ENCODE measurements at regions not wholly inside any gene's neighbourhood (a gene's known extent, or its start where the extent isn't known, plus 50 kb on each side); places are given as distances from the start of the nearest gene placed in this dataset.

DNA sequence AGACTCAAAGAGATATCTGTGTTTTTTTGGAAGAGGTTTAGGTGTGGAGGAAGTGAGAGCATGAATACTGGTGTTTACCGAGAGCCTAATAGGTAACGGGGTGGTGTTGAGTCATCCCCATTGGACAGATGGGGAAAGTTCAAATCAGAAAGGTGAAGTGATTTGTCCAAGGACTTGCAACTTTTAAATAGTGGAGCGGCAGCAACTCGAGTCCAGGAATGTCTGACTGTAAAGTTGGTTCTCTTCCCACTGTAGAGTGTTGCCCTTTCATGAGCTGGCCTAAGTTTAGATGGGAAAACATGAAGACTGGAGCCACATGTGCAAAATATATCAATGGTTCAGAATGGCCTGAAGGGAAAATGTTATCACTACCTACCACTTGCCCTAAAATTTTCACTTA is 125.7 kb downstream of the LYPLAL1 start:
- Histone ChIP-seq H3K36me3 (peaks cover 0 to 14% of the 10 kb centered on the region in 2 donors), H3K4me3 (no peak overlapping the region), H3K27ac (no peak overlapping the region), H3K9me3 (no peaks in the 10 kb centered on the region), H3K27me3 (no peaks in the 10 kb centered on the region), H3K4me1 (peaks cover 4 to 5% of the 10 kb centered on the region in 2 donors)
- DNase-seq (no peak), ATAC-seq (no peak)
- in situ Hi-C loops (cut with MboI; ENCODE audit: low sequenced_read_pairs in 4 of 4) (no loop called here), intact Hi-C loops (cut with DNase I; ENCODE audit: low total_unique reads) (no loop called here)
- no peak for TF ChIP-seq POLR2A (IDR thresholded peaks at IDR 0.05)
- TF ChIP-seq, protein P1, sequence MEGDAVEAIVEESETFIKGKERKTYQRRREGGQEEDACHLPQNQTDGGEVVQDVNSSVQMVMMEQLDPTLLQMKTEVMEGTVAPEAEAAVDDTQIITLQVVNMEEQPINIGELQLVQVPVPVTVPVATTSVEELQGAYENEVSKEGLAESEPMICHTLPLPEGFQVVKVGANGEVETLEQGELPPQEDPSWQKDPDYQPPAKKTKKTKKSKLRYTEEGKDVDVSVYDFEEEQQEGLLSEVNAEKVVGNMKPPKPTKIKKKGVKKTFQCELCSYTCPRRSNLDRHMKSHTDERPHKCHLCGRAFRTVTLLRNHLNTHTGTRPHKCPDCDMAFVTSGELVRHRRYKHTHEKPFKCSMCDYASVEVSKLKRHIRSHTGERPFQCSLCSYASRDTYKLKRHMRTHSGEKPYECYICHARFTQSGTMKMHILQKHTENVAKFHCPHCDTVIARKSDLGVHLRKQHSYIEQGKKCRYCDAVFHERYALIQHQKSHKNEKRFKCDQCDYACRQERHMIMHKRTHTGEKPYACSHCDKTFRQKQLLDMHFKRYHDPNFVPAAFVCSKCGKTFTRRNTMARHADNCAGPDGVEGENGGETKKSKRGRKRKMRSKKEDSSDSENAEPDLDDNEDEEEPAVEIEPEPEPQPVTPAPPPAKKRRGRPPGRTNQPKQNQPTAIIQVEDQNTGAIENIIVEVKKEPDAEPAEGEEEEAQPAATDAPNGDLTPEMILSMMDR (IDR thresholded peaks at IDR 0.05 in 4 of 5, conservative IDR thresholded peaks at IDR 0.05 in 1 of 5): no peak

DNA sequence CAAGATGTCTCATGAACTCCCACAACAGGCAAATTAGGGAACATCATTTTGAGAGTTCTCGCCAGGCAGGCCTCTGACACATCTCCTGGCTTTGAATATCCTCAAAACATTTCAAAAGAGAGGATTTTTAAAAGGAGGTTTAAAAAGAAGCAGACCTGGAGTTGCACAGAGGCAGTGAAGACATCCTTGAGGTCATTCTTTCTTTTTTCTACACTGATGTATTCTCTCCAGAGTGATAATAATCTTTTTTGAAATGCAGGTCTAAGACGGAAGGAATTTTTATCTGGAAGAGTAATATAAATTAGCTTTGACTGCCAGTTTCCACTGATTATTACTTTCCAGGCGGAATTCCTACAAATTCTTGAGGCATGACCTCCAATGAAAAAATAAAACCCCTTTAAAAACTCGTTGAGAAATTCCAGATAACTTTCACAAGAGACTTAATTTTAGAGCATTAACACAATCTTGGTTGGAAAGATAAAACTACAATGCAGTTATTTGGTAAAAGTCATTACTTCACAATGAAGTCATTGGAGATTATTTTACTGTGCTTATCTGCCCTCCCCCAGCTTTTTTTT is 125.0 kb downstream of the LYPLAL1 start:
- intact Hi-C loops (cut with DNase I; ENCODE audit: low total_unique reads) (no loop called here), in situ Hi-C loops (cut with MboI; ENCODE audit: low sequenced_read_pairs in 4 of 4) (no loop called here)
- no peak for TF ChIP-seq POLR2A (IDR thresholded peaks at IDR 0.05)
- TF ChIP-seq, protein P1 (IDR thresholded peaks at IDR 0.05 in 4 of 5, conservative IDR thresholded peaks at IDR 0.05 in 1 of 5): no peak
- Histone ChIP-seq H3K27me3 (no peaks in the 10 kb centered on the region), H3K9me3 (no peaks in the 10 kb centered on the region), H3K4me3 (no peak overlapping the region), H3K36me3 (peaks cover 0 to 14% of the 10 kb centered on the region in 2 donors), H3K4me1 (peaks cover 0 to 4% of the 10 kb centered on the region in 2 donors), H3K27ac (no peak overlapping the region)
- peak in 1 of 2 donors; percentile 42 for ATAC-seq
- DNase-seq: no peak

DNA sequence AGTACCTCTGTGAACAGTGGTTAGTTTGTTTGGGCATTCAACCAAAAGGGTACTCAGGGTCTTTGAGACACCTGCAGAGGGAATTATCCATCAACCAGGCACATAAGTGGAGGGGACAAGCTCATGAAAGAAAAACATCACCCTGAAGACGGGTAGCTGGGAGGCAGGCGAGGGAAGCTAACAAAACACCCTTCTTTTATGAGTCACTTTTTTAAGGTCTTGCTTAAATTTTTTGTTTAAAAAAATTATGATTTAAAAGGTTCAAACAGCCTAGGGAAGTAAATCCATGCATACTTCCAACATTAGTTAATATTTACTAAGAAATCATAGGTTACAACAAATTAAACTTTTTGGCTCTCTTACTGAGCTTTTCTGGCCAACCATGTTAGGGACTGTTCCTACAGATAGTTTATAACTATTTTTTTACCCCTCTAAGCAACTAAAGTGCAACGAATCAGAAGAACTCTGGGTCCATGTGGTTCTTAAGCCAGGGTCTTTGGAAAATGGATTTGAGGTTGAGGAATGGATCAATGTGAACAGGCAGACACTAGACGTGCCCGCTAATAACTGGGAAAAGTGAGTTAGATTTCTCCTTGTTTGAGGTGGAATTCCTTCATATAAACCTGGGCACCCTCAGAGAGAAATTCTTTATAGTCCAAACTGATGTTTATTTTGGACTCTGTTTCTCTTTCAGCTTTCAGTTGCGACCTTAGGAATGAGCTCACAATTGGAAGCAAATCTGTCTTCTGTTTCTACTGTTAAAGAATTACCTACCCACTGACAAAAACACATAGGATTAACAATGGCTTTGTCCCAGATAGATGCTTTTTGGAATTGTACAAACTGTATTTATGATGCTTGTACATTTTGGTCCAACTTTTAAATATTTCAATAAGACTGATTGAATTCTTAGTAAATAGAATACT is 123.0 kb downstream of the LYPLAL1 start:
- no peak for DNase-seq
- TF ChIP-seq, protein P1 (IDR thresholded peaks at IDR 0.05 in 4 of 5, conservative IDR thresholded peaks at IDR 0.05 in 1 of 5): no peak
- no peak for TF ChIP-seq POLR2A (IDR thresholded peaks at IDR 0.05)
- intact Hi-C loops (cut with DNase I; ENCODE audit: low total_unique reads) (no loop called here), in situ Hi-C loops (cut with MboI; ENCODE audit: low sequenced_read_pairs in 4 of 4) (no loop called here)
- Histone ChIP-seq H3K36me3 (peaks cover 0 to 14% of the 10 kb centered on the region in 2 donors), H3K4me1 (peaks cover 0 to 4% of the 10 kb centered on the region in 2 donors), H3K27ac (no peak overlapping the region), H3K4me3 (no peak overlapping the region), H3K27me3 (no peaks in the 10 kb centered on the region), H3K9me3 (no peaks in the 10 kb centered on the region)
- ATAC-seq: no peak

DNA sequence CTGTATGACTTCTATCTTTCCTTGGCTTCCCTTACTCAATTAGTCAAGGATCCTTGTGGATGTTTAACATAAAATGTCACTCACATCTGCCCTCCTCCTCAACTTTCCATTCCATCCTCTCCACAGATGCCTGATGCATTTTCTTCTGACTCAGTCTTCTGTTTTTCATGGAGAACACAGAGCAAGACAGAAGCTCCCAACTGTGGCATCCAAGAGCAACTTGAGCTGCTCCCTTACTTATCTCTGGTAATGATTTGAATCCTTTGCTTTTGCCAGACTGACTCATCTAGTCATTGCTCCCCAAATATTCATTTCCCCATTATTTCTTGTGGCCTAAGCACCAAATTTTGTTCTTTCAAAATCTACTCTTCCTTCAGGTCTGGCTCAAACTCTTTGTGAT is 120.6 kb downstream of the LYPLAL1 start:
- H3K36me3 ChIP-seq: peaks cover 0 to 14% of the 10 kb centered on the region in 2 donors
- TF ChIP-seq POLR2A (IDR thresholded peaks at IDR 0.05): no peak
- TF ChIP-seq, protein P1 (IDR thresholded peaks at IDR 0.05 in 4 of 5, conservative IDR thresholded peaks at IDR 0.05 in 1 of 5): no peak
- H3K4me1 ChIP-seq: peaks cover 0 to under 1% of the 10 kb centered on the region in 2 donors
- ATAC-seq (no peak), DNase-seq (no peak)
- no peaks in the 10 kb centered on the region for H3K9me3 ChIP-seq
- in situ Hi-C loops (cut with MboI; ENCODE audit: low sequenced_read_pairs in 4 of 4): no loop called here
- no peak overlapping the region for H3K27ac ChIP-seq
- H3K4me3 ChIP-seq: no peak overlapping the region
- no peaks in the 10 kb centered on the region for H3K27me3 ChIP-seq
- intact Hi-C loops (cut with DNase I; ENCODE audit: low total_unique reads): no loop called here
